GM12891 (cell line): ENCODE measurements at regions not wholly inside any gene's neighbourhood (a gene's known extent, or its start where the extent isn't known, plus 50 kb on each side); places are given as distances from the start of the nearest gene placed in this dataset.

Experiments
- DNase-seq: peaks from one replicate; pipeline ENCODE4 v3.0.0; 2011; ENCODE audit warnings: low spot score; ENCODE audit not compliant: insufficient read length
- FAIRE-seq: peaks from 2 replicates; lab custom pipeline; 2011; peaks lifted over from hg19 to GRCh38; lab: Jason Lieb, UNC
- PAX5 ChIP-seq: IDR thresholded peaks from 2 replicates; pipeline ENCODE4 v1.6.1; 2011; ENCODE audit warnings: low read length, moderate library complexity, mild to moderate bottlenecking; ENCODE audit not compliant: insufficient read depth, severe bottlenecking
- POLR2A ChIP-seq: IDR thresholded peaks from 2 replicates; pipeline ENCODE4 v1.6.1; 2011; ENCODE audit warnings: low read depth, low read length, control low read depth
- POLR2AphosphoS5 ChIP-seq: IDR thresholded peaks from 2 replicates; pipeline ENCODE4 v1.6.1; 2011; ENCODE audit warnings: low read depth, low read length, control low read depth
- POU2F2 ChIP-seq: IDR thresholded peaks from 2 replicates; pipeline ENCODE4 v1.6.1; 2011; ENCODE audit warnings: low read depth, mild to moderate bottlenecking, control low read depth, low read length, moderate library complexity
- SPI1 ChIP-seq: IDR thresholded peaks from 2 replicates; pipeline ENCODE4 v1.6.1; 2011; ENCODE audit warnings: low read depth, low read length, control low read depth
- TAF1 ChIP-seq: IDR thresholded peaks from 2 replicates; pipeline ENCODE4 v1.6.1; 2011; ENCODE audit warnings: low read depth, low read length, control low read depth

DNA sequence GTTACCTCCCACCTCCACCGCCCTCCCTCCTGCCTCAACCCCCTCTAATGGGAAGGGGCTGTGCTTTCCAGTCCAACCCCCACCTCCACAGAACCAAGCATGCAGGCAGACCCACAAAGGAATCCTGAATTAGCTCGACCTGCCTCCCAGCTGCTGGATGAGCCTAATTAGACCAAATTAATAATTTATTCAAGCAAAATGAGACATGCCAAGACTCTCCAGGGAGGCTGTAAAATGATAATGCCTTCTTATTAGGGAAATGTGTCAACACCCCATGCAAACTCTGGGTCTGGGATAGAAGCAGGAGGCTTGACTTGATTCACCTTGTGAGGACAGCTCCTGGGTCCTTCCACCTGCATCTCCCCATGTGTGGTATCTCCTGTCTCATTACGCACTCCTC, 59.4 kb upstream of the HMGXB4 start:
- DNase-seq, result no peak
- no peak for FAIRE-seq
- TF ChIP-seq POLR2A (no peak), TAF1 (no peak), POLR2AphosphoS5 (no peak), SPI1 (no peak), PAX5 (no peak), POU2F2 (no peak)

DNA sequence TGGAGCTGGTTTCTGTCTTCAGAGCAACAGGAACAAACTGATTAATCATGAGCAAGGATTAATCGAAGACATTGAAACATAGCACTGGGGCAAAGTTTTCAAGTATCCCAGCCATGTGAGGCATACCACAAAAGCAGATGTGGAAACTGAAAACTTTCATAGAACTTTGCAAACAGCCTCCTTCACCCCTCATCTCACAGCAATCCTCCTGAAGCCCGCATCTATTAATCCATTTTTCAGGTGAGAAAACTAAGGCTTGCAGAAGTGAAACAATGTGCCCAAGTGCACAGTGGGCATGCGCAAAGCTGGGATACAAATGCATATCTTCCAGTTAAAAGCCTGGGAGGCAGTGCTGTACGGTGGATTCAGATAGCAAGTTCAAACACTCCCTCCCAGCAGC, 58.6 kb upstream of the HMGXB4 start:
- TF ChIP-seq TAF1 (no peak), POLR2A (no peak), POLR2AphosphoS5 (no peak), PAX5 (no peak), SPI1 (no peak), POU2F2 (no peak)
- DNase-seq (no peak), FAIRE-seq (no peak)

DNA sequence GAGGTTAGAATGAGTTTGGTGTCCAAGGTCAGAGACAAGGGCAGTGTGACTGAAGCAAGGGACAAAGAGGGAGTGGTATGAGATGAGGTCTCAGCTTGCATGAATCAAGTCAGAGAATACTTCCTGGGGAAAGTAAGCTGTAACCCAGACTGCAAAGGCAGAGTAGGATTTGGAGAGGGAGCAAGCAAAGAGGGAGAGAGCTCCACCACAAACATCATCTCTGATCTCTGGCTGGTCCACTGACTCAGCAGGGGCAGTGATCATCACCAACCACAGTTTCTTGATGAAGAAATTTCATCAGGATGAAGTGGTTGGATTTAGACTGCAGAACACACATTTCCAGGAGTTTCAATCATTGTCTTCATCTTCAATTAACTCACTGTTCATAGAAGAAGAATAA, 54.9 kb upstream of the HMGXB4 start:
- FAIRE-seq (no peak), DNase-seq (no peak)
- TF ChIP-seq TAF1 (no peak), POLR2A (no peak), POU2F2 (no peak), POLR2AphosphoS5 (no peak), PAX5 (no peak), SPI1 (no peak)

DNA sequence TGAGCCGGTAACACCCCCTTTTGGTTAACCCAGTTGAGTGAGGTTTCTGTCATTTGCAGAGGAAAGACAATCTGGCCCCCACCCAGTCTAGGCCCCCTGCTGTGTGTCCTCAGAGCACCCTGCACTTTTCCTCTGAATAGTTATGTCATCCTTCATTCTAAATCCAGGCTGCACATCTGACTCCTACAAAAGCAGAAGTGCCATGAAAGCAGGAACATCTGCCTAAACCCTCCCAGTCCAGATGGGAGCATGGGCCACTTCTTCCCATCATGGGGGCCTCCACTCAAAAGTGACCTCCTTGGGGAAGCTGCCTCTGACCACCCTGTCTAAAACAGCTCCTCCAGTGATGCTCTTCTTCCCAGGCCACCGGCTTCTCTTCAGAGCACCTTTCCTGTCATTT, 53.7 kb upstream of the HMGXB4 start:
- DNase-seq (no peak), FAIRE-seq (no peak)
- TF ChIP-seq POLR2A (no peak), PAX5 (no peak), SPI1 (0 out of 2 replicates have a peak, but pooled peaks have one; percentile 15), POU2F2 (no peak), TAF1 (no peak), POLR2AphosphoS5 (no peak)

DNA sequence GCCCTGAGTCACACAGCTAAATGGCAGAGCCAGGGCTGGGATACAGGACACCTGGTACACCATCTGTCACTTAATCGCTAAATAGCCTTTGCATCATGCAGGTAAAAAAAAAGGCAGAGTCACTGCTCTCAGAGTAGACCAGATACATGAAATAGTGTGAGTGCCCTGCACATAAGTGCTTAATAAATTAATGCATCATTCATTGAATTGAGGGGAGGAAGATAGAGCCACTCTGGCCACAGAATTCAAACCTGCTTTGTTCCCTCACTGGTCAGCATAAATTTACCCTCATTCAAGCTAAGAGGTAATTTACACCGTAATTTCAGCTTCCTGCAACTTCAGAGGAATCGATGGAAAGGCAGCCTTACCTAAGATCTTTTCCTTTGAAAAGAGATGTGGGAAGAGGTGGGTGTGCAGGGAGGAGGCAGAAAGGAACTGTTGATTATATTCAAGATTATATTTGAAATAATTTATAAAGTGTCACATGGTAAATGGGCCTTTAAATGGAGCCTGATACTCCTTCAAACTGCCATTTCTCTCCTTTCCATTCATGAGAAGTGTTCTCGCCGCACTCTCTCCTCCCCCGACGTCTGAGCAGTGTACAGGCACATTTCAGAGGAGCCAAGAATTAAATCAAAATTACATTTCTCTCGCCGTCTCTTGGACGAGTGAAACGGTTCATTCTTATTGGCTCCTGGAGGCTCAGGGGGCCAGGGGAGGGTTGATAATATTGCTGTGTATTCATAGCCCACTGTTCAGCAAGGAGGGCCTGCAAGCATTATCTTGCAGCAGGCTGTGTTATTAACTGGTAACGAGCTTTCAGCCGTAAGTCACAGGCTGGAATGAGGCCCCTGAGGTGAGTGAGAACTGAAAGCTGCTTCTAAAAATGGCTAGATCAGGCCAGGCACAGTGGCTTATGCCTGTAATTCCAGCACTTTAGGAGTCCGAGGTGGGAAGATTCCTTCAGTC, 52.2 kb upstream of the HMGXB4 start:
- DNase-seq, result no peak
- FAIRE-seq, result no peak
- no peak for TF ChIP-seq SPI1

DNA sequence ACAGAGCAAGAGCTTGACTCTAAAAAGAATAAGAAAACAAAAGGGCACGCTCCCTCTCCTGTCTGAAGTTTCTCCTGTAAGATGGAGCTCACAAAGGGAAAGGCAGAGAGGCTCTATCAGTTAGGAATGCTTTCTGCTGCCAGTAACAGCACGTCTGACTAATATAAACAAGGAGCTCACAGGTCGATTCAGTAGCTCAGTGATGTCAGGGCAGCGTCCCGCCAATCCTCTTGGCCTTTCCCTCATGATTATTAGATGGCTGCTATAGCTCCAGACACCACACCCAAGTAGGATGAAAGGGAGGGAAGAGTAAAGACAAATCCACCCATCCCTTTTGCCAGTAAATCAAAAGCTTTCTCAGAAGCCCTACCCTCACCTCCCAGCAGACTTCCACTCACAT, 51.3 kb upstream of the HMGXB4 start:
- TF ChIP-seq POLR2A (no peak), POU2F2 (no peak), SPI1 (no peak), TAF1 (no peak), POLR2AphosphoS5 (no peak), PAX5 (no peak)
- FAIRE-seq (no peak), DNase-seq (no peak)

DNA sequence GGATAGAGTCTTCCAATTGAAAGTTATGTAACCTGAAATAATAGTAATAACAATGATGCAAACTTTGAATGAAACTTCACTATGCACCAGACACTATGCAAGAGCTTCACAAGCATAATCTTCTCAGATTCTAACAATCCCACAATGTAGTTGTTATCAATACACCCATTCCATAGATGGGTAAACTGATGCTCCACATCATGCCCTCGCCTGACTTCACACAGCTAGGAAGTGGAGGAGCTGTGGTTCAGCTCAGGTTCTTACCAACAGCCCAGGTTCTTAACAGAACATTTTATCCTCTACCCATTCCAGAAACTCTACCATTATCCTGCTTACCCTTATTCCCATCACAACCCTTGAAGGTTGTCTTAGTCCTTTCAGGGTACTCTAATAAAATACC, 50.4 kb upstream of the HMGXB4 start:
- no peak for FAIRE-seq
- TF ChIP-seq SPI1 (no peak), POU2F2 (no peak), POLR2A (no peak), TAF1 (no peak), PAX5 (no peak), POLR2AphosphoS5 (no peak)

More for the DNA sequence above, 50.4 kb upstream of the HMGXB4 start:
- no peak for DNase-seq
